ENCODE measurements at regions not wholly inside any gene's neighbourhood (a gene's known extent, or its start where the extent isn't known, plus 50 kb on each side); places are given as distances from the start of the nearest gene placed in this dataset.

DNA sequence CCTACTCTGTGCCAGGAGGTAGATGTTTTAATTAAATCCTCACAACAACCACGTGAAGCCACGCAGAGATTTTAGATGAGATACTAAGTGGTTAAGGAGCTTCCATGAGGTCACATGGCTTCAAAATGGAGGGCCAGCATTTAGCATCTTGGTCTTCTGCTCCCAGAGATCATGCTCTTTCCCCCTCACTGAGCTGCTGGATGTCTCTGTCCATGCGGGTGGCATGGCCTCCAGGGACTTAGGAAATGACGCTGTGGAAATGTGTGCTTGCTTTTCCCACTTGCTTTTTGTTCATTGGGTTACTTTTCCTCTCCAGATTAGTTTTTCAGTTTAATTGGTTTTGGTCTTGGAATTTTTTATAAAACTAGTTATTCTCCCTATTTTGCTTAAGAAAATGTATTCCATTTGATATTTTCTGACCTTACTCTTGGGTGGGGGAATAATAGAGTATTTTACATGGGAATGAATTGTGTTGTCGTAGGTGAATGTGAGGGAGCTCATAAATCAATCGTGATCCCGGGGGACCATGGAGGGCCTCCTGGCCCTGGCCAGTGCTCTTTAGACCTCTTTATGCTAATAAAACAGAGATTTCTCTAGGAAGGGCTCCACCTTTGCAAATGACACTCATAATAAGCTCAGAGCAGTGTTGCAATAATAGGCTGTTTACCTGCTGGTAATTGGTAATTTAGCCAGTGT is 376.0 kb upstream of the ONECUT1 start:
- no peak overlapping the region for H3K27ac ChIP-seq

DNA sequence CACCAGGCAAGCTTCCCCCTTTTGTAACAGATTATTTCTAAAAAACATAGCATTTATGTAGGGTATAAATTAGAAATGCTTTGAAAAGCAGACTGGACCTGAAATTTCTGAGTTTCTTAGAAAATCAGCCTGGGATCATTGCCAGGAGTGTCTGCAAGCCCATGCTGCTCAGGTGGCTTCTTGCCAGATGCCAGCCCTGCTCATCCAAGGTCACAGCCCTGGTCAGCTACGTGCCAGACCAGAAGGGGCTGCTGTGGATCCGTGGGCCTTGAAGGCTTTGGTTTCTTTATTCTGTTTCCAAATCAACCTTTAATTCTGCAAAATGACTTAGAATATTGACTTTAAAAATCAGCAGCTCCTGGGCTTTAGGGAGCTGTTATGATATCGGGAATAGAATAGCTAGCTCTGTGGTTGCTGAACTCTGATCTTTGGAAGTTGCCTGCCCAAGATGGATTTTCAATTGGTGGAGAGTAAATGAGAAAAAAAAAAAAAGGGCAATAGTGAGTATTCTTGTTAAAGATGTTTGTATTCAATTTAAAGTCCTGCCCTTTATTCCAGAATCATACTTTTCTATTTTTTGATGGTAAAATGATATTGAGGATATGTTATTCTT is 370.1 kb upstream of the ONECUT1 start:
- no peak for DNase-seq
- TF ChIP-seq, protein P1, sequence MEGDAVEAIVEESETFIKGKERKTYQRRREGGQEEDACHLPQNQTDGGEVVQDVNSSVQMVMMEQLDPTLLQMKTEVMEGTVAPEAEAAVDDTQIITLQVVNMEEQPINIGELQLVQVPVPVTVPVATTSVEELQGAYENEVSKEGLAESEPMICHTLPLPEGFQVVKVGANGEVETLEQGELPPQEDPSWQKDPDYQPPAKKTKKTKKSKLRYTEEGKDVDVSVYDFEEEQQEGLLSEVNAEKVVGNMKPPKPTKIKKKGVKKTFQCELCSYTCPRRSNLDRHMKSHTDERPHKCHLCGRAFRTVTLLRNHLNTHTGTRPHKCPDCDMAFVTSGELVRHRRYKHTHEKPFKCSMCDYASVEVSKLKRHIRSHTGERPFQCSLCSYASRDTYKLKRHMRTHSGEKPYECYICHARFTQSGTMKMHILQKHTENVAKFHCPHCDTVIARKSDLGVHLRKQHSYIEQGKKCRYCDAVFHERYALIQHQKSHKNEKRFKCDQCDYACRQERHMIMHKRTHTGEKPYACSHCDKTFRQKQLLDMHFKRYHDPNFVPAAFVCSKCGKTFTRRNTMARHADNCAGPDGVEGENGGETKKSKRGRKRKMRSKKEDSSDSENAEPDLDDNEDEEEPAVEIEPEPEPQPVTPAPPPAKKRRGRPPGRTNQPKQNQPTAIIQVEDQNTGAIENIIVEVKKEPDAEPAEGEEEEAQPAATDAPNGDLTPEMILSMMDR (IDR thresholded peaks at IDR 0.05; ENCODE audit: low read depth, low read length): no peak
- no peaks in the 10 kb centered on the region for H3K9me3 ChIP-seq (ENCODE audit: severe bottlenecking)

More for the DNA sequence above, 376.0 kb upstream of the ONECUT1 start:
- TF ChIP-seq, protein P1 (IDR thresholded peaks at IDR 0.05; ENCODE audit: low read depth, low read length): no peak
- H3K4me3 ChIP-seq (ENCODE audit: low read depth, low read length): no peak overlapping the region
- no peak for DNase-seq
- H3K27me3 ChIP-seq (ENCODE audit: insufficient read depth, low read depth, severe bottlenecking): no peaks in the 10 kb centered on the region
- H3K9me3 ChIP-seq (ENCODE audit: severe bottlenecking): no peaks in the 10 kb centered on the region
- H3K36me3 ChIP-seq: no peaks in the 10 kb centered on the region

DNA sequence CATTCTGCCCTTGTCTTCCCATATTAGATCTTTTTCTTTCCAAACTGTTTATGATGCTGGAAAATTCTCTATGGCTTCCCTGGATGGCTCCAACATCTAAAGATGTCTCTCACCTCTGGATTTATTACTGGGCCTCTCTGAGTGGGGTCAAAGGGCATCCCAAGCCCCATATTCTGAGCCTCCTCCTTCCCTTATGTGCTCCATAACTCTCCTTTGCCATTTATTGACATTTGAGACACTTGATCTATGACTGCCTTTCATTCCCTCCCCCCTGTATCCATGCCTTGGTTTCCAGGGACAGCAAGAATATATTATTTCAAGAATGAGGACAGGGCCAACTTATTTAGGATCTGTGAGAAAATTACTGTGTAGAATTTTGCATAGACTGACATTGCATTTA is 369.3 kb upstream of the ONECUT1 start:
- Histone ChIP-seq H3K27me3 (ENCODE audit: insufficient read depth, low read depth, severe bottlenecking) (no peaks in the 10 kb centered on the region), H3K9me3 (ENCODE audit: severe bottlenecking) (no peaks in the 10 kb centered on the region), H3K36me3 (no peaks in the 10 kb centered on the region), H3K4me3 (ENCODE audit: low read depth, low read length) (no peak overlapping the region), H3K27ac (no peak overlapping the region)
- no peak for DNase-seq
- TF ChIP-seq, protein P1 (IDR thresholded peaks at IDR 0.05; ENCODE audit: low read depth, low read length): no peak

More for the DNA sequence above, 370.1 kb upstream of the ONECUT1 start:
- H3K36me3 ChIP-seq: no peaks in the 10 kb centered on the region
- H3K27me3 ChIP-seq (ENCODE audit: insufficient read depth, low read depth, severe bottlenecking): no peaks in the 10 kb centered on the region
- H3K27ac ChIP-seq: no peak overlapping the region
- H3K4me3 ChIP-seq (ENCODE audit: low read depth, low read length): no peak overlapping the region

DNA sequence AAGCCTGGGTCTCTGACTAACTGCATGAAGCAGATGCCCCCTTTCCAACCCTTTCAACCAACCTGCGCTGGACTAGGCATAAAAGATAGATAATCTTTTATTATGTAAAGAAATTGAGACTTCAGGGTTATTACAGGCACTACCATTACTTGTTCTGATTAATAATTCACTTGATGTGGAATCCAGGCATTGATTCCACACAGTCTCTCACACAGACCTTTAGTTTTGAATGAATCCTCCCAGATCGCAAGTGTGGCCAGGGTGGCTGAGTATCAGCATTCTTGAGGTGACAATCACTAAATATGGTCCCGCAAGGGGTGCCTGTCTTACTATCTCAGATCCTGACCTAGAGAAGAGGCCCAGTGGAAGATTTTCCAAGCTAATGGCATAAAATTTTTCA is 368.9 kb upstream of the ONECUT1 start:
- TF ChIP-seq, protein P1 (IDR thresholded peaks at IDR 0.05; ENCODE audit: low read depth, low read length): no peak

DNA sequence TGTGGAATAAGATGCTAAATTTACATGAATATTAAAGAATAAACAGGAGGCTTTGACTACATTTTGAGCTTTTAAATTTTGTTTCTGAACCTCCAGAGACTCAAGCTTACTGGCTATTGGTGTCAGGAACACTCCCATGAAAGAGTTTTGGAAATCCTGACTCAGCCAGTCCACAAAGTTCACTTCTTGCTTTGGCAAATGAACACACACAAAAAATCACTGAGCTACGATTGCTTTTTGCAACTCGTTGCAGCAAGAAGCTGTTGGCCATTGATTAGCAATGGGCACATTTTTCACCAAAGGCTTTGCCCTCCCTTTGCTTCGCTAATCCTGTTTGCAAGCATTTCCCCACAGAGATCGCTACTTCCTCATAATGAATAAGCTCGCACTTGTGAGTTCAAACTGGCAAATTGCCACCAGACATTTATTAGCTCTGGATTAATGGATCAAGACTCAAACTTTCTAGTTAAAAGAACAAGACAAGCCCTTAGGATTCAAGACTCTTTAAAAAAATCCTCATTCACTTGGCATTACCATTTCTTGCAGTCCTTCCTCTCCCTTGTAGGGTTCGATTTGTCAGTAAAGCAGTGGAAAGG is 343.2 kb upstream of the ONECUT1 start:
- DNase-seq: no peak
- TF ChIP-seq, protein P1 (IDR thresholded peaks at IDR 0.05; ENCODE audit: low read depth, low read length): no peak
- Histone ChIP-seq H3K27me3 (ENCODE audit: insufficient read depth, low read depth, severe bottlenecking) (no peaks in the 10 kb centered on the region), H3K4me3 (ENCODE audit: low read depth, low read length) (no peak overlapping the region), H3K36me3 (no peaks in the 10 kb centered on the region), H3K27ac (no peak overlapping the region), H3K9me3 (ENCODE audit: severe bottlenecking) (no peaks in the 10 kb centered on the region)

More for the DNA sequence above, 368.9 kb upstream of the ONECUT1 start:
- Histone ChIP-seq H3K27me3 (ENCODE audit: insufficient read depth, low read depth, severe bottlenecking) (no peaks in the 10 kb centered on the region), H3K4me3 (ENCODE audit: low read depth, low read length) (no peak overlapping the region), H3K27ac (no peak overlapping the region), H3K36me3 (no peaks in the 10 kb centered on the region), H3K9me3 (ENCODE audit: severe bottlenecking) (no peaks in the 10 kb centered on the region)
- DNase-seq: no peak

Data from WERI-Rb-1 (cell line).